ENCODE measurements at regions not wholly inside any gene's neighbourhood (a gene's known extent, or its start where the extent isn't known, plus 50 kb on each side); places are given as distances from the start of the nearest gene placed in this dataset.
"Not testable (repeated sequence)": the region's sequence is repeated elsewhere in the genome, so short reads cannot be mapped to it uniquely, and the experiment has no call there.

DNA sequence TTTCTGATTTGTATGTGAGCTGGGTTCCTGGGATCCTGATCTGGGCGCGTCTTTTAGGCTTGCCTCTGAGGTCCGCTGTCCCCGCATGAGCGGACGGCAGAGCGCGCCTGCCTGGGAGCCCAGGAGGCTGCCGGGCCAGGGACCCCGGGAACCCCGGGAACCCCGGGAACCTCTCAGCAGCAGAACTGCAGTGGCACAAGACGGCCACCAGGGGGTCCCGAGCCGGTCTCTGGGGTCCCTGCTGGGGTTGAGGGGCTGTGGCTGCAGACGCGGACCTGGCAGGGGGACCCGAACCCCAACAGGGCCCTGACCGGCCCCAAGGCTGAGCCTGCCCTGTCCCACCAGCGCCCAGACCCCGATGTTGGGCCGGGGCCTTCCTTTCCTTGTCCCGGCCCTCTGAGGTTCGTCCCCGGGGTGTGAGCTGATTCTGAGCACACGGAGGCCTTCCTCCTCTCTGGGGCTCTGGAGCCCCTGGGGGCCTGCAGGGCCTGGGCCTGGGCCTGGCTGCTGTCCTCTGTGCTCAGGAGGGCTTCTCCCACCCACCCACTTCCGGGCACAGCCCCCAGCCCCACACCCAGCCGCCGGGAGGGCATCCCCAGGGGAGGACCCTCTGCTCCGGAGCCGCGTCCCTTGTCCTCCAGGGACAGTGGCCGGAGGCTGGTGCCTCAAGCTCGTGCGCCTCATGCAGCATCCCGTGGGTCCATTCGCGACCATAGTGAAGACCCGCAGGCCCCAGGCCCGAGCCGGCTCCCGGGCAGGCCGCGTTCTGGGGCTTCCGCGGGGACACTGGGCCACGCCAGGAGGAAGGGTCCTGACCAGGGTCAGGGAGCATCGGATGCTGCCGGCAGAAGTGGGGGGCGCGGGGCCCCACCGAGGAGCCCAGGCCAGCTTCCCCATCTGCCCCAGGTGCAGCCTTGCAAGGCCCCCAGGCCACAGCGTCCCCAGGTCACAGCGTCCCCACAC is 152.9 kb downstream of the TMEM121 start:
- not testable (repeated sequence) for DNase-seq (ENCODE audit: low read depth)

DNA sequence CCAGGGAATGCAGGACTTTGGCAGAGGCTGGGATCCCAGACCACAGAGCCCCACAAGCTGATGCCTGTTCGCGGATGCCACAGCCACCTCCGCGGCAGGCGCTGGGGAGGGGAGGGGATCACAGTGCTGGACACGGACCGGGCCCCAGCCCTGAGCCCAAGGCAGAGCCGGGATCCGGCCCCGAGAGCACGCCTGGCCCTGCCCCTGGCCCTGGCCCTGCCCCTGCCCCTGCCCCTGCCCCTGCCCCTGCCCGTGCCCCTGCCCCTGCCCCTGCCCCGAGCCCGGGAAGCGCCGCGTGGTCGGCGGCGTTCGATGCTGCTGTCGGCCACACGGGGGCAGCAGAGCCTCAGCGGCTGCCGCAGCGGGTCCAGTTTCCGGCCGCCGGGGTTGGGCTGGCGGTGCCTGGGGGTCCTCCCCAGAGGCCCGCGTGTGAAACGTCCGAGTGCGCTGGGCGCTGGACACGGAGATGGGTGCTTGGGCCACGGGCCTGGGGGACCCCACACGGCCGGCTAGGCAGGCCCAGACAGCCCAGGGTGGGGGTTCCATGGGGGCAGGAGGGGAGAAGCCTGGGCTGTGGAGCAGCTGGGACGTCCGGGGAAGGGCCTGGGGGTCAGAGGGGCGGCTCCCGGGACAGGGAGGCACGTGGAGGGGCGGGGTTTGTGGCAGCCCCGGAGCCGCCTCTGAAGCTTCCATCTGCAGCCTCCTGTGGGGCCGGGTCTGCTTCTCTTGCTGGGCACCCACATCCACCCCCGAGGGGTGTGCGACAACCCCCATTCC is 153.8 kb downstream of the TMEM121 start:
- DNase-seq (ENCODE audit: low read depth): not testable (repeated sequence)

DNA sequence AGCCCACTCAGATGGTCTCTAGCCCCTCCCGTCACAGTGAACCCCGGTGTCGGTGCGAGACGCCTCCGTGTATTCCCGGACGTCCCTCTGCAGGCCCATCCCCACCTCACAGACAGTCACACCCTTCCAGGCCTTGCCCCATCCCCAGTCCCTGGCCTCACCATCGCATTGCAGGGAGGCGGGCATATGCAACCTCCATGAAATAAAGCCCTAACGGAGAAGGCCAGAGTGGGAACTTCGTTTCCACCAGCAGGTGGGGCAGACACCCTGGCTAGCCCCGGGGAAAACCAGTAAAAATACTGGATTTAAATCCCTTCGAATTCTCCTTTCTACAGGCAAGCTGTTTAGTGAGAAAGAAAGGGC is 154.3 kb downstream of the TMEM121 start:
- not testable (repeated sequence) for DNase-seq (ENCODE audit: low read depth)

DNA sequence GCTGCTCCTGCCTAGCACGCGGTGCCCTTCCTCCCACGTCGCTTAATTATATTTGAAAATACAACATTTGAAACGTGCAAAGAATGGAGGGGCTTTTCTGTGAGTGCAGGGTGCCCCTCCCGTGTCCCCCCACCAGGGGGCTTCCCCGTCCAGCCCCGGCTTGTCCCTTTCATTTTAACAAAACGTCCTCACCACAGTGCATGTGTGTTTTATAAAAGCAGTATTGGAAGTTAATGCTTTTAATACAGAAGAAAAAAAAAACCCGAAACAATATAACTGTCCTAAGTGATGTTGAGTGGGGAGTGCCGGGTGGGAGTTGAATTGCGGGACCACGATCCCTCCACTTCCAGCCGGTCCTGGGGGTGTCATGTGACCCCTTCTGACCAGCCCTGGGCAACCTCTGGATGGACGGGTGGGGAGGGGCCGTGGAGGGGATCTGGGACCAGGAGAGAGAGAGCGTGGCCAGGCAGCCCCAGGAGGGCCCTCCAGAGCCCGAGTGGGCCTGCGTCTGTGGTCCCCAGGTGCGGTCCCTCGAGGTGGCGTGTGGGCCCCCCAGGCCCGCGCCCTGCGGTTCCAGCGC is 155.3 kb downstream of the TMEM121 start:
- not testable (repeated sequence) for DNase-seq (ENCODE audit: low read depth)

- not testable (repeated sequence) for DNase-seq (ENCODE audit: low read depth)
Measured at GRCh38 chr14:105682442-105682841, 156.1 kb downstream of the TMEM121 start.

DNA sequence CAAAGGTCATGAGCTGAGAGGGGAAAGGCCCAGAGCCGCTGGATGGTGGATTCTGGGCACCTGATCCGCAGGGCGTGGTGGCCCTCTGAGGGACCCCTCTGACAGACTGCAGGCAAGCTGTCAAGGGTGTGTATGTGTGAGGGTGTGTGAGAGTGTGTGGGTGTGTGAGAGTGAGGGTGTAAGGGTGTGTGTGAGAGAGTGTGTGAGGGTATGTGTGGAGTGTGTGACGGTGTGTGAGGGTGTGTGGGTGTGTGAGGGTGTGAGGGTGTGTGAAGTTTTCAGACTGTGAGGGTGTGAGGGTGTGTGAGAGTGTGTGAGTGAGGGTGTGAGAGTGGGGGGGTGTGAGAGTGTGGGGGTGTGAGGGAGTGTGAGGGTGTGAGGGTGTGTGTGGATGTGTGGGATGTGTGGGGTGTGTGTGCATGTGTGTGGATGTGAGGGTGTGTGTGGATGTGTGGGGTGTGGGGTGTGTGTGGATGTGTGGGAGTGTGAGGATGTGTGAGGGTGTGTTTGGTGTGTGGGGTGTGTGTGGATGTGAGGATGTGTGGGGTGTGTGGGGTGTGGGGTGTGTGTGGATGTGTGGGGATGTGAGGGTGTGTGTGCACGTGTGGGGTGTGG is 156.7 kb downstream of the TMEM121 start:
- no peak for DNase-seq (ENCODE audit: low read depth)

DNA sequence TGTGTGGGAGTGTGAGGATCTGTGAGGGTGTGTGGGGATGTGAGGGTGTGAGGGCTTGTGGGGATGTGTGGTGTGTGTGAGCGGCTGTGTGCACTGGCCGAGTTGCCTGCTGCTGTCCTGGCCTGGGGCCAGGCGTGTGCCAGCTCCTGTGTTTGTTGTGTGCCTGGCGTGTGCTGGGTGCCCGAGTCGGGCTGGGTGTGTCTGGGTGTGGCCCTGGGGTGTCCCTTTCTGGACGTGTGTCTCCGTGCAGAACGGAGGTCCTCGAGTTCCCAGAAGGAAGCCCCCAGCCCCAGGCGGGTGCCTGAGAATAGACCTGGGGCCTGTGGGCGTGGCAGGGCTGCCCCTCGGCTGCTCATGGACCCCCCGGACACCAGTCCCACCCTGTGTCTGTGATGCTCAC is 157.7 kb downstream of the TMEM121 start:
- DNase-seq (ENCODE audit: low read depth): not testable (repeated sequence)

DNA sequence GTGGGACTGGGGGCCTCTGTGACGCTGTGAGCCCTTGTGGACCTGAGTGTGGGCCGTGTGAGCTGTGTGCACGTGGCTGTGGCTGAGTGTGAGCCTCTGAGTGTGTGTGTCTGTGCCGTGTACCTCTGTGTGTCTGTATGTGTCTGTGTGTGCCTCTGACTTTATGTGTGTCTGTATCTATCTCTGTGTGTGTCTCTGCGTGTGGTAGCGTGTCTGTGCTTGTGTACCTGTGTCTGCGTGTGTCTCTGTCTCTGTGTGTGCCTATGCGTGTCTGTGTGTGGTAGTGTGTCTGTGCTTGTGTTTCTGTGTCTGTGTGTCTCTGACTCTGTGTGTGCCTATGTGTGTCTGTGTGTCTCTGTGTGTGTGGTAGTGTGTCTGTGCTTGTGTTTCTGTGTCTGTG is 158.2 kb downstream of the TMEM121 start:
- DNase-seq (ENCODE audit: low read depth): not testable (repeated sequence)

GRCh38 chr14:105685003-105685402 is 158.6 kb downstream of the TMEM121 start:
- DNase-seq (ENCODE audit: low read depth): no peak

- not testable (repeated sequence) for DNase-seq (ENCODE audit: low read depth)
Measured at GRCh38 chr14:105685605-105686004, 159.2 kb downstream of the TMEM121 start.

DNA sequence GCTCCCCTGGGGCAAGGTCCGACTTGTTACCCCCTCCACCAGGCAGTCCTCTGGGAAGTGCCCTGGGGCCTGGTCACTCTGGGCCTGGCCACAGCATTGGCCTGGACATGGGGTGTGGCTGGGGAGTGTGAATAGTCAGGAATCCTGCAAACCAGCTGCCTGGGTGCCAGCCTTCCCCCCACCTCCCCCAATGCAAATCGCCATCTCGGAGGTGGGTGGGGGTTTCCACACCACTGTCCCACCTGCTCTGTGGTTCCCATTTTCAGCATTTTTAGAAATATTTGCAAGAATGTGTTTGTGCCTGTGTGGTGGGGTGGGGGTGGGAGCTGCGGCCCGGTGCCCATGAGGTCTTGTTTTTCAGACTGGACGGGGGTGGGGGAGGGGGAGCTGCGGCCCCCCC is 159.7 kb downstream of the TMEM121 start:
- not testable (repeated sequence) for DNase-seq (ENCODE audit: low read depth)

DNA sequence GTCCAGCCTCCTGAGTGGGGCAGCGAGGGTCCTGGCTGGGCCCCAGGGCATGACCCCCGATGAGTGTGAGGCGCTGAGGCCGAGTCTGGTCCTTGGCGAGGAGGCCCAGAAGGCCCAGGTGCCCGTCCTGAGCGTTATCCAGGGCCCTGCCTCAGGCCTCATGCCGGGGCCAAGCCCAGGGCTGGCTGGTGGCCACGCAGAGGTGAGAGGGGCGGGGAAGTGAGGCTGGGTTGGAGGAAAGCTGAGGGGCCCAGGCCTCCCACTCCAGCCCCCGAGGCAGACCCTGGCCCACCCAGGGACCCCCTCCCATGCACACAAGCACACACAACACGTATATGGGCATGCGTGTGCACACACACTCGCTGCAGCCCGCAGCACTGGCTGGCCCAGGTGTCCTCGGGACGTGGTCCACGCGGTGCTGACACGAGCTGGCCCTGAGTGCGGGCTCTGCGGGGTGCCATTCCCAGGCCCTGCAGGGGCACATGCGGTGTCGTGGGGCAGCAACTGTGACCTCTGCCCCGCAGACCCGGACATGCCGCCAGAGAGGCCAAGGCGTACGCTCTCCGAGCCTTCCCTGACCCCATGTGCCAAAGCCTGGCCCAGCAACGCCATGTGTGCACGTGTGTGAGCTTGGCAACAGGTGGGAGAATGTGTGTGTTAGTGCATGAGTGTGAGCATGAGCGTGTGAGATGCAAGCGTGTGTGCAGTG is 160.2 kb downstream of the TMEM121 start:
- DNase-seq (ENCODE audit: low read depth): not testable (repeated sequence)

- DNase-seq (ENCODE audit: low read depth): not testable (repeated sequence)
Measured at GRCh38 chr14:105687171-105688022, 161.0 kb downstream of the TMEM121 start.

- not testable (repeated sequence) for DNase-seq (ENCODE audit: low read depth)
Measured at GRCh38 chr14:105688023-105688351, 161.6 kb downstream of the TMEM121 start.

DNA sequence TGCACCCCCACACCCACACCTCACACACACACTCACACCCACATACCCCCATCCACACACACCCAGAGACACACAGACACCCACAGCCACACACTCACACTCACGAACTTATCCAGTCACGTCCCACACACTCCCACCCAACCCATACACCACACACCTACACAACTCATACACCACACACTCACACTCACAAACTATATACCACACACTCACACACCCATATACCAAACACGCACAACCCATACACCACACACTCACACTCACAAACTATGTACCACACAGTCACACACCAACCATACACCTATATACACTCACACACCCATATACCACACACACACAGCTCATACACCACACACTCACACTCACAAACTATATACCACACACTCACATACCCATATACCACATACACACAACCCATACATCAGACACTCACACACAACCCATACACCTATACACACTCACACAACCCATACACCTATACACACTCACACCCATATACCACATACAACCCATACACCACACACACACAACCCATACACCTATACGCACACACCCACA is 162.4 kb downstream of the TMEM121 start:
- not testable (repeated sequence) for DNase-seq (ENCODE audit: low read depth)

GRCh38 chr14:105689722-105690121 is 163.3 kb downstream of the TMEM121 start:
- DNase-seq (ENCODE audit: low read depth): no peak

DNA sequence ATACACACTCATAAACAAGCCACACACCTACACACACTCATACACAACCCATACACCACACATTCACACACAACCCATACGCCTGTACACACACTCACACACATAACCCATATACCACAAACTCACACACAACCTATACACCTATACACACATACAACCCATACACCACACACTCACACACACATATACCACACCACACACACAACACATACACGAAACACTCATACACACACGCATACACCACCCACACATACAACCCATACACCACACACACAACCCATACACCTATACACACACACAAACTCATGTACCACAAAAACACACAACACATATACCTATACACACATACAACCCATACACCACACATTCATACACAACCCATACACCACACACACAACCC is 164.3 kb downstream of the TMEM121 start:
- DNase-seq (ENCODE audit: low read depth): no peak

GRCh38 chr14:105691321-105692109 is 165.1 kb downstream of the TMEM121 start:
- DNase-seq (ENCODE audit: low read depth): not testable (repeated sequence)

DNA sequence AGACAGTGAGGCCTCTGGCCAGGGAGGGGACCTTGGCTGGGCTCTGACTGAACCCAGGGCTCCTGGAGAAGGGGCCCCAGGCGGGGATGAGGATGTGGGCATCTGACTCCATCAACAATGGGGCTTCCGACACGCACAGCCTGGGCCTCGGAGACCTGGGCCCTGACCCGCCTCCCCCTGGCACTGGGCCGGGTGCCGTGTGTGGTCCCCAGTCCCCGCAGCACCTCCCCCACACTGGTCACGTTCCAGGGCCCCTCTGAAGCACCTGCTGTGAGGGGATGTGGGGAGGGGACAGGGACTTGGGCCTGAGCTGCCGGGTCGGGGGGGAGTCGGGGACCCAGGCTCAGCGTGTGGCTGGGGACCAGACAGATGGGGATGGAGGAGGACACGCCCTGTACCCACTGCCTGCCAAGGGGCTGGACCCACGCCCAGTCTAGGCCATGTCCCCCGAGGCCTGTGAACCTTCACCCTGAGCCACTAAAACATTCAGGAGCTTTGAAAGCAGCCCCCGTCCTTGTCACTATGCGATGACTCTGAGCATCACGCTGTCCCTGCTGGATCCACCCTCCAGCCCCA is 165.8 kb downstream of the TMEM121 start:
- not testable (repeated sequence) for DNase-seq (ENCODE audit: low read depth)
